ENCODE measurements at regions not wholly inside any gene's neighbourhood (a gene's known extent, or its start where the extent isn't known, plus 50 kb on each side); places are given as distances from the start of the nearest gene placed in this dataset.
"Not testable (repeated sequence)": the region's sequence is repeated elsewhere in the genome, so short reads cannot be mapped to it uniquely, and the experiment has no call there.

DNA sequence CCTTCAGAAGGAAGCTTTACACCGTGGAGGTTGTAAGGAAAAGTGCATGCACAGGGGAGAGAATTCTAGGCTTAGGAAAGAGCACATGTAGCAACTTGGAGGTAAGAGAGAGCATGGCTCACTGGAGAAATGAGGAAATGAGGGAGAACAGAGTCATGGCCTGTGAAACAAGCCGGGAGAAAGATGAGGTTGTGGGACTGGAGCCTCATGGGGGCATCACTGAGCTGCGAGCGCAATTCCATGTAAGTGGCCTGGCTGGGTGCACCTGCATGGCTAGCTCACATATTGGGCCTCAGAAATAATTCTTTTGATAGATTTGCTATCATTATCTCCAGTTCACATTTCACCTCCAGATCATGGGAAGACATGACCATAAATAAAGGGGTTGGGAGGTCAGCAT lies 785.5 kb upstream of the RAB6C start:
- DNase-seq, result no peak

GRCh38 chr2:129199501-129199900 lies 780.0 kb upstream of the RAB6C start:
- DNase-seq, result no peak

- DNase-seq, result no peak
These were observed 777.8 kb upstream of the RAB6C start for GRCh38 chr2:129201696-129202095.

GRCh38 chr2:129203331-129203730 lies 776.1 kb upstream of the RAB6C start:
- DNase-seq, result no peak

- not testable (repeated sequence) for DNase-seq
These were observed 774.9 kb upstream of the RAB6C start for GRCh38 chr2:129204581-129204980.

DNA sequence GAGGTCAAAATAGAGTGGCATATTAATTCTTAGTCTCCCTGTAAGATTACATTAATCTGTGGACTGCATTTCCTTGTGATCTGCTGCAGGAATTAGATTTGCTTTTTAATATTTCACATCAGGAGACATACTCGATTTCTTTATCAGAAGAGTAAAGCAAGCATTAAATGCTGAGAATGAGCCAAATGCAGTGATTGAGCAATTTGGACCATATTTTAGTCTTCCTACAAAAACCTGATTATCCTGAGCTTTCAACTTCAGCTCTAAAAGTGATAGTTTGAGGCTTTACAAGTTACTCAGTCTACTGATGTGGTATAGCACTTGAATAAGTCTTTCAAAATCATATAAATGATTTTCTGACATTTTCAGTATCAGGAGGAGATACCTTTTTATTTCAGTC lies 774.3 kb upstream of the RAB6C start:
- no peak for DNase-seq

GRCh38 chr2:129205766-129206165 lies 773.7 kb upstream of the RAB6C start:
- DNase-seq, result no peak

DNA sequence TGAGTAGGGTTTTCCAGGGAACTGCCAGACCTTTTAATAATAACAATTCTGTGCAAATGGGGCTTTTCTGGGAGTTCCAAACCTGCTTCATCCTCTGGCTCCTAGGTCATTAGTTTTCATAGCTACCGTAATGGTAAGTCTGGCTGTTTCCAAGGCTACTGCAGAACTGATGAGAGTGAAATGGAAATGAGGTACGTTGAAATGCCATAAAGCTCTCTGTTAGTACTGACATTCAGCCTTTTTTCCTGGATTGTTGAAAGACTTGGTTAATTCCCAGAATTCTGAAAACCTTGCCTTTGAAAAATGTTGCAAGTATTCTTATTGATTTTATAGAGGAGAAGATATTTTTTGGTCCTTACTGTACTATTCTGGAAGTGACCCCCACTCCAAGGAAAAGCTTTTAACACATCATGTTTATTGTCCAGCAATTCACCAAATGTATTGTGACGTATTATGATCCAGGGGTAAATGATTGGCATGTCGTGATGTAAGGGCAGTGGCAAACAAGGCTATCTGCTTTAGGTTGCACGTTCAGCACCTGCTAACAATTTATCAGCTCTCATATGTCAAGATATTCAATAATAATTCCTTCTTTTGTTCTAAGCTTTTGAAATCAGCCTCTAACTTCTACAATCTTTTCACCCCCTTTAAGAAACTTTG lies 767.0 kb upstream of the RAB6C start:
- DNase-seq, result no peak

GRCh38 chr2:129224022-129224421 lies 755.4 kb upstream of the RAB6C start:
- DNase-seq, result no peak

- no peak for DNase-seq
These were observed 755.0 kb upstream of the RAB6C start for GRCh38 chr2:129224486-129224885.

DNA sequence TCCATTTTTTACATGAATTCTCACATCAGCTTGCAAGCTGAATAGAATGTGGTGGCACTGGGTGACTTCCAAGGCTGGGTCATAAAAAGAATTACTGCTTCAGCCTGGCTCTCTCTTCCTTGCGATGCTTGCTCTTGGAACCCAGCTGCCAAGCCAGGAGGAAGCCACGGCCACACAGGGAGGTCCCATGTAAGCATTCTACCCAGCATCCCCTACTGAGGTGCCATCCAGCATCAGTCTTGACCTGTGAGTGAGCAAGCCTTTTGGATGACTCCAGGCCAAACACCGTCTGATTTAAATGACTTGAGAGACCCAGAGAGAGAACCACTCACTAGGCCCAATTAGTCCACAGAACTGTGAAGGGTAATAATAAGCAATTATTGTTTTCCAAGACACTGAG lies 750.3 kb upstream of the RAB6C start:
- no peak for DNase-seq

DNA sequence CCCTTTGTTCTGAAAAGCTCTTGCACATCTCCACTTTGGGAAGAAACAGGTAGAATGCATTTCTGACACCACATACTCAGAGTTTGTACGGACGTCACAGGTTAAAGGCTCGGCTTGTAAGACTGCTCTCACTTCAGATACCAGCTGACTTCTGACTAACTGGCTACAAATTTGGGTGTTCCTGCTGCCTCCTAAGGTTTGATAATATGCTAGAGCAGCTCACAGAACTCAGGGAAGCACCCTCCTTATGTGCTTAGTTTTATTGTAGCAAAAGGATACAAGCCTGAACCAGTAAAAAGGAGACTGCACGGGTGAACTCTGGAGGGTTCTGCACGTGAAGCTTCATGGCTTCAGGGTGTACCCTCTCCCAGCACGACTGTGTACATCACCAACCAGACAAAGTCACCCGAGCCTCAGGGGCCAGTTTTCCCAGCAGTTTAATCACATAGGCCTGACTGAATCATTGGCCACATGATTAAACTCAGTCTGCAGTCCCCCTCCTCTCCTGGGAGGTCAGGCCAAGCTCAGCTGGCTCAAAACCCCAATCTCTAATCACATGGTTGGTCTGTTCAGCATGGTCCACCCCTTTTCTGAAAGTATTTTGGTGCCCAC lies 749.5 kb upstream of the RAB6C start:
- DNase-seq, result no peak

DNA sequence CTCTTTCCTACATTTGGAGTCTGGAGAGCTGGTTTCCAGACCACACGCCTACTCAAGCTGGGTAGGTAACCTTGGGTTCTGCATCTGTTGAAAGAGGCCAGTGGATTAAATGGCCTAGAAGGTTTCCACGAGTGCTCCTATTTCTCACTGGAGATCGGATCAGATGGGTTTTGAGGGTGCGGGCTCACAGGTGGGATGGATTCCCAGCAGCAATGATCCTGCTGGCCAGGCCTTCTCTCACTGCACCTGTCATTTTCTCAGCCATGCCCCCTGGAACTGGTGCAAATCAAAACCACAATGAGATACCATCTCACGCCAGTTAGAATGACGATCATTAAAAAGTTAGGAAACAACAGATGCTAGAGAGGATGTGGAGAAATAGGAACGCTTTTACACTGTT lies 747.5 kb upstream of the RAB6C start:
- no peak for DNase-seq

GRCh38 chr2:129233166-129233565 lies 746.3 kb upstream of the RAB6C start:
- no peak for DNase-seq

- no peak for DNase-seq
These were observed 745.6 kb upstream of the RAB6C start for GRCh38 chr2:129233751-129234406.

- DNase-seq, result no peak
These were observed 742.9 kb upstream of the RAB6C start for GRCh38 chr2:129236601-129237000.

- DNase-seq, result no peak
These were observed 741.3 kb upstream of the RAB6C start for GRCh38 chr2:129237966-129238725.

DNA sequence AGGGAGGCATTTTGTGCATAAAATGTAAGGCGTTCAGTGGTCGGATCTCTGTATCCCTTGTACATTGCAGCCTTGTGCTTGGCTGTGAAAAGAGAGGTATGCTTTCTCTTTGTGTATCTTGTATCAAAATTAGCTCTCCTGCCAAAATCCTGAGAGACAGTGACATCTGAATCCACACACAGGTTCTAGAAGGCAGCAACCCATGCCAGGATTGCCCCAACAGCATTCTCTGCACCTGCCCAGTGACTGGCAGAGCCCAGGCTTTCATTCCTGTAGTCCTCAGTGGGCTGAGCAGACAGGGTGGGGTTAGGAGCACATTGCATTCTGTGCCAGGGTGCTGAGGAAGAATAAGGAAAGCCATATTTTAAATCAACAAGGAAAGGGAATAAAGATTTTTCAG lies 740.3 kb upstream of the RAB6C start:
- no peak for DNase-seq

- no peak for DNase-seq
These were observed 739.4 kb upstream of the RAB6C start for GRCh38 chr2:129240061-129240460.

GRCh38 chr2:129242269-129242668 lies 737.2 kb upstream of the RAB6C start:
- DNase-seq, result no peak

GRCh38 chr2:129247751-129248150 lies 731.7 kb upstream of the RAB6C start:
- no peak for DNase-seq

GRCh38 chr2:129248198-129248597 lies 731.3 kb upstream of the RAB6C start:
- DNase-seq, result no peak

DNA sequence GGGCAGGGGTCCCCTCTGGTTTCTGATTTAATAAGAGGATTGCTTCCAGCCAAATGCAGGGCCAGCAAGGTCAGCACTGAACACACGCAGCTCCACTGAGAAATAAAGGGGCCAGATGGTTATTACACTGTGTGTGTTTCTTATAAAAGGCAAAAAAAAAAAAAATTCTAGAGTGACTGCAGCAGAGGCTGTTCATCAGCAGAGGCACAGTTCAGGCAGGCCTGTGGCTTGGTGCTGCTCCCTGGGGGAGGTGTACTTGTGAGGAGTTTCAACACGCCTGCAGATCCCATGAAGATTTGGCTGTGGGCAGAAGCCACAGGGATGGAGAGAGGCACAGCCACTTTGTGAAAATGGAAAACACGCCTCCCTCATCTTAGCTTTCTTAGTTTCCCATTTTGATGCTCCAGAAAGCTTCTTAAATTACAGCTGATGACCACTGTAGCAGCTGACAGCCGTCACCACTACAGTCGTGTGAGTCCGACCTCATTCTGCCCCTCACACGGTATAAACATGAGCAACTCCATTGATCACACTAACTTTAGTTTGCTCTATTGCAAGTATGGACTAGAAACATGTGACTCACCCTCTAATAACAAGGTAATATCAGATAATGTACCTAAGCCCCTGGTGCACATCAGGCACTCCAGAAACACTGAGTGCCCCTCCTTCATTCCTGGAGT lies 726.5 kb upstream of the RAB6C start:
- DNase-seq, result no peak

Data from activated CD4-positive, alpha-beta T cell treated with anti-CD3 and anti-CD28 coated beads, Interleukin-2, amount 50 U/mL, for 1 hour (primary cell).